Activated T-cell treated with anti-CD3 and anti-CD28 coated beads, Interleukin-2, amount 50 U/mL, for 1 hour (primary cell): ENCODE measurements at regions not wholly inside any gene's neighbourhood (a gene's known extent, or its start where the extent isn't known, plus 50 kb on each side); places are given as distances from the start of the nearest gene placed in this dataset.

Source experiments
- DNase-seq: peaks from one replicate; pipeline ENCODE4 v3.0.0-alpha.2; 2020

DNA sequence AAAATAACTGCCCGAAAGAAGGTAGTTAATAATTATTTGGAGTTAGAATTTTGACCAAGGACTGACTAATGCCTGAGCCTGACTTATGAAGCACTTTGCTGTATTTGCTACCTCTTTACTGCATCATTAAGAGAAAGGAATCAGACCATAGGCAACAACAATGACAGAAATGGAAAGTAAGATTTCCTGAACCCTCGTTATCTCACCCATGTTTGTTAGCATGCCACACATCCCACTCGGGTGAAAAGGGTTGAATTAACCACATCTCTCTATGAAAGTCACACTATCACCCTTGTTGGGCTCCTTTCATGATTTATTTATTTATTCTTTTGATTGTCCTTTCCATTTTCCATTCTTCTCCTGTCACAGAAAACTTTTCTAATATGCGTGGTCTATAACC, 59.6 kb downstream of the OLIG3 start:
- DNase-seq, result no peak

DNA sequence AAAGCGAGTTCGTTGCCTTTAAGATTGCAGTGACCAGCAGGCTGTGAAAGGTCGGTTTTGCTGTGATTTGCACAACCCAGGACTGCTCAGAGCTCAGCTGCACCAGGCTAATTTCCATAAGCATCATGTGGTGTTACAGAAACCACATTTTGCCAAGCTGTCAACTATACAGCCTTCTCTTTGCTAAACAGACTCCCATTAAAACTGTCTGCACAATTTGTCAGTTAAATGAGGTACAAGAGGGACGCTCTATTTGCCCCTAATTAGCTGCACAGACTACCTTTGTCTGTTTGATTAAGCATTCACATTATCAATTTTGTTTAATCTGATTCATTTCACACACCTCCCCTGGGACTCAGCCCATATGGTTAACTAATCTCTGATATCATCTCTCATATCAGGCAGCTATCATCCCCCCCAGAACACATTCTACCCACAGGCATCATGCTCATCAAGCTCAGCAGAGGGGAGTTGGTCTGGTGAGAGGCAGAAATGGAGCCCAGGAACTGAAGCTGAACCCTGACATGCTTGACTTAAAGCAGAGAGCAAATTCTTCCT, 62.1 kb downstream of the OLIG3 start:
- no peak for DNase-seq

DNA sequence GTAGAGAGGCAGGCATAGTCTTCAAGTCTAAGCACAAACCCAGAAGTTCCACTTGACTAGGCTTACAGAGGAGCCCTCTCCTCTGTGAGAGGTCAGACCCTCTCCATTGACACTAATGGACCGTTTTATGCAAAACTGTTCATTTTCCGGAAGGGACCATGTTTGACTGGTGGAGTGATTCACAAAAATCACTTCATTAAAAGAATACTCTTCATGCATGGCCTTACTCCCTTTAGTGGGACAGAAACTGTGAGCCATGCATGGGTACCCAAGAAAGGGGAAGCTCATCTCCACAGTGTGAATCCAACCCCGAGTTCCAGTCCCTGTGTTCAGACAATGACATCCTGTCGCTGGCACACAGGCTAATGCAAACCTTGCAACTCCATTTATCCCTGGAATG, 63.2 kb downstream of the OLIG3 start:
- DNase-seq, result no peak

DNA sequence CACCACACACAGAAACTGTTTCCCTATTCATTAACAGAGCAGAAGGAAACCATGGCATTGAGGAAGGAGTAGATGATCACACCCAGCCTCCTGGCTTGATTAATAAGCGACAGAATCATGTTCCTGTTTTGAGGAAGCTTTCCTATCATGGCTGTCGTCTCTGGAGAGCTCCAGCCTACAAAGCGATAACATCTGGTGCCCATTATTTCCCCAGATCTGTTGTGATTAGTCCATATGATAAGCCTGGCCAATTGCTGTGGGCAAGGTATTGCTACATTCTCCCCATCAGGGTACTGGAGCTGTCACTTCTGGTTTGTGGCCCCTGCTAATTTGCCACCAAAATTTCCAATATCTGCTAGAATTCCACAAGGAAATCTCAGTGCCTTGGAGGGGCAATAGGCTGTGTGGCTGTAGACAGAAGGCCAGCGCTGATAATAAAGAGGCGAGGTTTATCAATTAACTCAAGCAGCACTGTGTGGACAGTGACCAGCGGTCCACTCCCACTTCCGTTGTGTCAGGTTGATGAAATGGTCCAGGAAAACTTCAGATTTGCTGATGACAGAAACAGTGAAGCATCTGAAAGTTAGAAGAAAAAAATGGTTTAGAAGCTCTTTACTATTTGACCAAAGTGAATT, 66.4 kb downstream of the OLIG3 start:
- no peak for DNase-seq

DNA sequence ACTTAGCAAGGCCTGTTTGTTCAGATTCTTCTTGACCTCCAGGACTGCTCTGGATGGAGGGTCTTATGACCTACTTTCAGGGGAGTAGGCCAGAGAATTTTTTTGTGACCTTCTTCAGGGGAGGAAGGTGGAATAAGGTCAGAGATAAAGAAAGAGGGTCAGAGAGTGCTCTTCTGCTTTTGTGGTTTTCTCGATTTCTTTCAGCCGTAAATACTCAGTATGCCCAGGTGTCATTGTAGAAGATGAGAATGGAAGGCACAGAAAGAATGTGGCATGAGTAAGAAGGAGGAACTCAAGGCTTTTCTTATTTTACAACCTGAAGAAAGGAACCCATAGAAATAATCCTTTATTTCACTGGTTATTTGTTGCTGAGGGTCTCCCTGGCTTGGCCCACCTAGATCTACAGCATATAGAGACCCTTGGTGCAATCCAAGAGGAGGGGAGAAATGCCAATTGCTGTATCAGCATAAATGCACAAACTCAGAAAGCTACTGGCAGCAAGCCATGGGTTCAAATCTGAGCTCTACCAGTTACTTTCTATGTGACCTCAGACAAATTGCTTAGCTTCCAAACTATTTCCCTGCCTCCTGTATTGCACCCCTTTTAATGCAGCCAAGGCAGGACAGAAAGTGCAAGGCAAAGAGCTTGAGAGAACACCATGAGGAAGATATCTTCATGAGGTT, 68.0 kb downstream of the OLIG3 start:
- DNase-seq, result no peak

DNA sequence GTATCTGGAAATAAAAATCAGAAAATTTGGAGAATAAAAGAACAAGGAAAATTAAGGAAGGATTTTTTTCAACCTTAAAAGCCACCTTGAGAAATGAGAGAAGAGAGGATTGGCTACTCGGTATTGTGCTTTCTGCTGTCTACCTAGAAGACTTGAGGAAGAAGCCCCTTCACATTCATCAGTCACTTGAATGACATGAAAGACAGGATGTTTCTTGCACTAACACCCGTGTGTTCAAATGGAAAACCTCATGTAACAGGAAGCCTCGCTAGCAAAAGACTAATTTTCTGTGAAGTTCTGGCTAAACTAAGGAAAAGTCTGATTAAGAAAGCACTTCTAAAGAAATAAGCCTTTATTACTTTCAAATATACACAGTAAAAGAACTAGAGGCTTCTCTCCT, 69.9 kb downstream of the OLIG3 start:
- no peak for DNase-seq

DNA sequence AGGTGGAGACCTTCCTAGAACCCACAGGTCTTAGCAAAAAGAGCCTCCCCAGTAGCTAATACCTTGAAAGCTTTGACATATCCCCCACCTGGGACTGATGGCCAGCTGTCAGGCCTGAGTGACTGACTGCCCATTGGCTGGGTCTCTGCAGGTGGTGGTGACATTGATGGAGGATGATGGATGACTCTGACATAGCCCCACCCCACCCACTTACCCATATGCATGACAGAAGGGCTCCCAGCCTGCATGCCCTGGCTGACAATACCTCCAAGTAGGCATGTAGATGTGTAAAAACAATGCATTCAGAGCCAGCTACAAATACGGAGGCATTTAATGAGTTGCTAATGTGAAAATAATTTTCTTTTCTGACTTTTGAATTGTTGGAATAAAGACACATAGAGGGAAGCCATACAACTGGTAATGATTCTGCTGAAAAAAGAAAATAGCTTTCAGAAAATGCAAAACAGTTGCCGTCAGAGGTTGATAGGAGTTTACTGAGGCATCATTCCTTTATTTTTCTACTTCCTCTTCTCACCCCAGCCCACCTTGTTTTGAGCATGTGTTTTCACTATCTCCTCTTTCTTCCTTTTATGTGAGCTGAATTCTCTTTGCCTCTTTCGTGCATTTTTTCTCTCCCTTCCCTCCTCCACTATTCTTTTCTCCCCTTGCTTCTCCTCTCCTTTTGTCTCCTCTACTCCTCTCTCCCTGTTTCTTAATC, 70.6 kb downstream of the OLIG3 start:
- DNase-seq, result no peak

GRCh38 chr6:137417396-137417795, 76.8 kb downstream of the OLIG3 start:
- DNase-seq, result no peak

DNA sequence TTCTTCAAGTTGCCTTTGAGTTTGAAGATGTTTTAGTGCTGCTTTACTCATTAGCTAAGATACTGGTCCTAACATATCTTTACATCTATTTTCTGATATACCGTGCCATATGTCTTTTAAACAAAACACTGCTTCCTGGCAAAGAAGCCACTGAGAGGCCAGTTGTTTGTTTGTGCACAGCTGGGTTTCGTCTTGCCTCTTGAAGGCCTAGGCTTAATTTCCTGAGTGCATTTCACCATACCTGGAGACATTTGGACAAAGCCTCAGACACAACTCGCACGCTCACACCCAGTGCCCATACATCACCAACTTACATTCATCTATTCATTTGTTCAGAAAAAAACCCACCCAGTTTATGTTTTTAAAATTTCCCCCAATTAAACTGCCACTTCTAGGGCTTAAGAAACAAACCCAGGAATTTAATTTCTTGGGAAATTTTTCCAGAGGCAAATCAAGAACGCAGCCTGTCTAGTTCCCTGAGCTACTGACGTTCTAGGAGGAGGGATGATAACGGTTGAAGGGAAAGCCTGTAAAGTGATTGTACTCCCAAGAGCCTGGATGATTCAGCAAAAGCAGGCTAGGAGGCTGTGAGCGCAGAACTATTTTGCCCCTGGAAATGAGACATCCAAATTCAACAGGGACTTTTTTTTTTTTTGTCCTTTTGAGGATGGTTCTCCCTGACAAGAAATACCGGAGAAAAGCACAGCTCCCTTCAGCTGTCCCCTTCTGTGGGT, 77.7 kb downstream of the OLIG3 start:
- no peak for DNase-seq

GRCh38 chr6:137415834-137416190, 78.4 kb downstream of the OLIG3 start:
- no peak for DNase-seq

DNA sequence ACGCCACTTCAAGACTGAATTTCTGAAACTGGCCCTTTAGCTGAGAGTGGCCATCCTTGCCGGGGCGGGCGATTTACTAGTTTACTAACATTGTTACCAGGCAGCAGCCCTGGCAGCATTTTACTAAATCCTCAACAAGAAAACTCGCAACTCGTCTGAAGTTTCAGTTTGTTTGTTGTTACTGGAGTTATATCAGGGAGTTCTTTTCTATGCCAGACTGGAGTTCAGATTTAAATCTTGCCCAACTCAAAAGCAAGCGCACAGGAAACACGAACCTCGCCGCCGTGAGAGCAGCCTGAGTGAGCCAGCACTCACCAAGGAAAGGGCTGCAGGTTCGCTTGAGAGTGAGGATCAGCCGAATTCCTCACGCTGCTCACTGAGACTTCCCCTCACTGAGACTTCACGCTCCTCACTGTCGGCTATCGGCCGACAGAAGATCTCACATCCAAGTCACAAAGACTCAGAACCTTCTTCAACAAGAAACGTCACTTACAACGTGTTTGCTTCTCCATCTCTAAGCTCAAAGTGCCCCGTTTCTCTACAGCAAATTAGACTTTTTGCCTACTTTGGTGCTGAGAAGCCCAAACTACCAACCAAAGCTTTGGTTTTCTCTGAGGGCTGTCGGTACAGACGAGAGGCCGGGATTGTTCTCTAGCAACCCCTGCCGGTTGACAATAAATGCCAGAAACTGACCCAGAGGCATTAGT, 78.9 kb downstream of the OLIG3 start:
- peak; percentile 59 for DNase-seq

DNA sequence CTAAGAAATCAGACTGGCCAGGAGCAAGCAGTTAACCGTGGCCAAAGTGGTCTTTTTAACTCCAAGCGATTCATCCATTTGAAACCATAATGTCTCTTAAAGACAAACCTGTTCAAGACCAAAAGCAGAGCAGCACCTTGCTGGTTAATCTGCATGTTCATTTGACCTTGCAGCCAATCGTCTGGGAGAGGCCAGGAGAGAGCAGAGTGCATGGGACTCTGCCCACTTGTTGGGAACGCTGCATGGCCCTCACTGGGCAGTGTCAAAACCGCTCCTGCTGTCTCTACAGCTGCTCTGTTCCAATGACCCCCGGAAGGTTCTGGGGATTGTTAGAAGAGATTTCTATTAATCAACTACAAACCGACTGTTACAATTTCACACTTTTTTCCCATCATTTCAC, 79.6 kb downstream of the OLIG3 start:
- no peak for DNase-seq

GRCh38 chr6:137413482-137413881, 80.7 kb downstream of the OLIG3 start:
- no peak for DNase-seq

GRCh38 chr6:137412562-137412961, 81.6 kb downstream of the OLIG3 start:
- DNase-seq, result no peak

DNA sequence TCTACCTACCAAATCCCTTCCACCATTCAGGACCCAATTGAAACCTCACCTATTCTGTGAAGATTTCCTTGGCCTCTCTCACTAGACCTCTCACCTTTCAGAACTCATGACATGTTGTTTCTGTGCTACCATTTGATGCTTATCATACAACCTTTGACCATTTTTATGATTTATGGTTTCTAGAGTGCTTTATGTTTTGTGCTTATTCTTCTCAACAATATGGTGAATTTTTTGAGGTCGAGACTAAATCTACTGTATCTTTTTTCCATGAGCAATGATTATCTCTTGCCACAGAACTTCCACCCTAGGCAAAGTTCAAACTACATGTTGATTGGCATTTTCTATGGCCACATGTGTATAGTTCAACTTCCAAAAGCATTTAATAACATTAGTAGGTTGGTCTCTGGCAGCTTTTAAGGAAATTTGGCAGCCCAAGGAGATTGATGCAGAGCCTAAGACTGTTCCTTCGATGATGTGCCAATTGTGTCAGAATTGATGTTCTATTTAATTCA, 84.9 kb downstream of the OLIG3 start:
- no peak for DNase-seq

DNA sequence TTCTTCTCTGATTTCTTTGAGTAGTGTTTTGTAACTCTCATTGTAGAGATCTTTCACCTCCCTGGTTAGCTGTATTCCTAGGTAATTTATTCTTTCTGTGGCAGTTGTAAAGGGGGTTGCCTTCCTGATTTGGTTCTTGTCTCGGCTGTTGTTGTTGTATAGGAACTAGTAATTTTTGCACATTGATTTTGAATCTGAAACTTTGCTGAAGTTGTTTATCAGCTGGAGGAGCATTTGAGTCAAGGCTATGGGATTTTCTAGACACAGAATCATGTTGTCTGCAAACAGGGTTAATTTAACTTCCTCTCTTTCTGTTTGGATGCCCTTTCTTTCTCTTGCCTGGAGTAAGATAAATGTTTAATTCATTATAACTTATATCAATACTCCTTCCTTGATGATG, 86.4 kb downstream of the OLIG3 start:
- no peak for DNase-seq

DNA sequence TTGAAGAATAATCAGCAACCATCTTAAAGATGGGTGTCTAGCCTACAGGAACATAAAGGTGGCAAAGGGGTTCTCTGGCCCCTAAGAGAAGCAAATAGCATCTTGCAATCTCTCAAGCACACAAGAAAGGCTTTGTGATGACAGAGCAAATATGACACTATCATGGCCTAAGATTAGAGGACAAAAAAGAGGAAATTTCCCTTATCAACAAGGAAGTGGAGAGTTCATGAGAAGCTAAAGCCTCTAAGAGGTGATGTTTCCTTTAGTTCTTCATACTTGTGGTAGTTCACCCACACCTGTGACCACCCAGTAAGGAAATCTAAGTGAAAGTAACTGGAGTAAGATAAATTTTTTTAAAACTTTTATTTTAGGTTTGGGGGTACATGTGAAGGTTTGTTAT, 88.4 kb downstream of the OLIG3 start:
- DNase-seq, result no peak

DNA sequence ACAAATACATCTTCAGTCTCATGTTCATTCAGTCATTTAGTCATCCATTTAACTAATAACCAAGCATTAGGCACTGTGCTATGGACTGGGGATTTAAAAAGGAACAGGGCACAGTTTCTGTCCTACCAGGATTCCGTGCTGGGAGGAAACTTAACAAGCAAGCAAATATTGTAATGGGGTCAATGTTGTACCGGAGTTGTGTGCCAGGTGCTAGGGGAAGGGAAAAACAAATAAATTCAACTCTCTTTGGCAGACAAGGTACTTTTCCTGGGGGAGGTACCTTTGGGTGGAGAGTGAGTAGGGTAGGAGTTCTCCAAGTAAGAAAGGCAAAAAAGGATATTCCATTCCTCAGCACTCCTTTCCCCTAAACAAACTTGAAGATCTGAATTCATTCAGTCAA, 90.3 kb downstream of the OLIG3 start:
- DNase-seq, result no peak

DNA sequence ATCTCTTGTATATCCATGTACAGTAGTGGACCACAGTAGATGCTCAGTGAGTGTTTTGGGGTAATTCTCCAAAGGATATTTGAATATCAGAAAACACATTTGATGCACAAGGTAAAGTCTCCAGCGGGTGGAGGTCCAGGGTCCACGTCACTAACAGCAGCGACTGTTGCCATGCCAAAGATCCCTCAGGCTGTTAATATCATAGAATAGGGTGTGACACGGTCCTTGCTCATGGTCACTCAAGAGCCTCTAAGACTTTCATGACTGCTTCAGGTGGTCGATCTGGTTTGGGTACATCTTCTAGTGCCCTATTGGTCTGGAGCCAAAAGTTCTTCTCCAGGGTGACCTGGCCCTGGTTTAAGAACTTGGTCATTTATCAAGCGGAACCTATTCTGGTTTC, 90.8 kb downstream of the OLIG3 start:
- DNase-seq, result no peak

GRCh38 chr6:137402143-137402680, 92.0 kb downstream of the OLIG3 start:
- DNase-seq, result no peak

GRCh38 chr6:137401088-137401487, 93.1 kb downstream of the OLIG3 start:
- DNase-seq, result no peak

DNA sequence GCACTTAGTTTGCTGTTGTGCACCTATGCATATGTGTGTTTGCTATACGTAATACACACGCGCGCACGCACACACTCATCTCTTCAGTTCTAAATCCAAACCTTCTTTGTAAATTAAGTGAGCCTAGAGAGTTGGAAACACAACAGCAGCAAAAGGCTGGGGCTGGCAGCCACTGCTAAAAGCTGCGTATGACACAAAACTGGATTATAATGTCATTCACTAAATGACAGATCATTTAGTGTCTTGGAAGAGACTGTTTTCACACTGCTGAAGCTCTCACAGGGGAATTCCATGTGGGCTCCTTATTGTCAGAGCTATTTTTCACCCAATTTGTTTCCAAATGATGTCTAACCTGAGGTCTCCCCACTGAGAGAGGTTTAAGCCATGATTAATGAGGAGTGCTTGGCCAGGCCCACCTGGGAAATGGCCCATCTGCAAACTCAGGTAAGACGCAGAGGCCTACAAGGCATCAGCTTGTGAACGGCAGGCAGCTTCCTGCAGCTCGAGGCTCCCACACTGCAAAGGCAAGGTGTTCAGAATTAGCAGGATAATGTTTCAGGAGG, 94.2 kb downstream of the OLIG3 start:
- no peak for DNase-seq
